ENCODE measurements at regions not wholly inside any gene's neighbourhood (a gene's known extent, or its start where the extent isn't known, plus 50 kb on each side); places are given as distances from the start of the nearest gene placed in this dataset.

DNA sequence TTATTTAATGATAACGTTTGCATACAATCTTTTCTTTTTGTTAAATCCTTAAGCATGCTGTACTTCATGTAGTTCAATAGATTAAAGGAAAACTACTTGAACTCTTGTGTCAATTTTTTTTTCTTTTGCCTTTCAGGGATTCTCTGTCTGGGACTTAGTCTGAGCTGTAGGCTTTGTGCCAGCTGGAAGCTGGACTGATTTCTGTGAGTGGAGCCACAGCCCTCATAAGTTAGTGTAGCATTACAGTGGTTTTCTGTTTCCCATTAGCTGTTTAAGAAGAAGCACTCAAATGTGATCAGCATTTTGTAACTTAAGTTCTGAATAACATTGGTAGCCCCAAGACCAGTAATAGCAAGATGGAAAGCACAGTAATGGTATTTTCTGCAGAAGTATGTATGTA, 330.6 kb upstream of the MEF2C start:
- no peaks in the 10 kb centered on the region for H3K9me3 ChIP-seq
- H3K27me3 ChIP-seq: no peaks in the 10 kb centered on the region
- DNase-seq: no peak
- in situ Hi-C loops (cut with MboI; ENCODE audit: low pct_ligation_motif_present in 1 of 4, low pct_unique_long_range_greater_than_20kb in 1 of 4, low sequenced_read_pairs in 3 of 4): no loop called here
- H3K4me3 ChIP-seq: no peak overlapping the region
- WGBS, 2 donors (ENCODE audit: low coverage in 1 of 2): 56 to 82% methylated on average over 1 of the region's 1 CpG
- no peaks in the 10 kb centered on the region for H3K4me1 ChIP-seq
- intact Hi-C loops (cut with DNase I; ENCODE audit: low total_unique reads): no loop called here
- TF ChIP-seq EP300 (IDR thresholded peaks at IDR 0.05; ENCODE audit: low read depth) (no peak), POLR2AphosphoS5 (IDR thresholded peaks at IDR 0.05) (no peak), POLR2A (IDR thresholded peaks at IDR 0.05) (no peak)
- TF ChIP-seq, protein P1, sequence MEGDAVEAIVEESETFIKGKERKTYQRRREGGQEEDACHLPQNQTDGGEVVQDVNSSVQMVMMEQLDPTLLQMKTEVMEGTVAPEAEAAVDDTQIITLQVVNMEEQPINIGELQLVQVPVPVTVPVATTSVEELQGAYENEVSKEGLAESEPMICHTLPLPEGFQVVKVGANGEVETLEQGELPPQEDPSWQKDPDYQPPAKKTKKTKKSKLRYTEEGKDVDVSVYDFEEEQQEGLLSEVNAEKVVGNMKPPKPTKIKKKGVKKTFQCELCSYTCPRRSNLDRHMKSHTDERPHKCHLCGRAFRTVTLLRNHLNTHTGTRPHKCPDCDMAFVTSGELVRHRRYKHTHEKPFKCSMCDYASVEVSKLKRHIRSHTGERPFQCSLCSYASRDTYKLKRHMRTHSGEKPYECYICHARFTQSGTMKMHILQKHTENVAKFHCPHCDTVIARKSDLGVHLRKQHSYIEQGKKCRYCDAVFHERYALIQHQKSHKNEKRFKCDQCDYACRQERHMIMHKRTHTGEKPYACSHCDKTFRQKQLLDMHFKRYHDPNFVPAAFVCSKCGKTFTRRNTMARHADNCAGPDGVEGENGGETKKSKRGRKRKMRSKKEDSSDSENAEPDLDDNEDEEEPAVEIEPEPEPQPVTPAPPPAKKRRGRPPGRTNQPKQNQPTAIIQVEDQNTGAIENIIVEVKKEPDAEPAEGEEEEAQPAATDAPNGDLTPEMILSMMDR (IDR thresholded peaks at IDR 0.05): no peak
- H3K36me3 ChIP-seq: no peaks in the 10 kb centered on the region
- no peak overlapping the region for H3K27ac ChIP-seq

DNA sequence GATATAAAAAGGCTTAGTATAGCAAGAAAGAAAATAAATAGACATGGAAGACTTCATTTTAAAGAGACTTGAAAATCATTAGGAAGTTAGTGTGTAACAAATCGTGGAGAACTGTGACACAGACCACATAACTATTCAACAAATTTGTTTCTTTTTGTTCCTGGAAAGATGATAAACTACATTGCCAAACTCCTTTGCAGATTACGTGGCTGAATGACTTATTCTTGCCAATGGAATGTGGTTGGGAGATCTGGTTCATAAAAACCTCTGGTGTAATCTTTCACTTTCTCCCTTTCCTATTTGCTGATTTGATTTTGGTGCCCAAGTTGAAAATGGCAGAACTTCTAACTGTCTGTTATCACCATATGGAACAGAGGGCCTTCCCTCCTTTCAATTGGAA, 328.9 kb upstream of the MEF2C start:
- TF ChIP-seq POLR2AphosphoS5 (IDR thresholded peaks at IDR 0.05): no peak
- TF ChIP-seq EP300 (IDR thresholded peaks at IDR 0.05; ENCODE audit: low read depth): no peak
- TF ChIP-seq, protein P1 (IDR thresholded peaks at IDR 0.05): no peak
- TF ChIP-seq POLR2A (IDR thresholded peaks at IDR 0.05): no peak
- in situ Hi-C loops (cut with MboI; ENCODE audit: low pct_ligation_motif_present in 1 of 4, low pct_unique_long_range_greater_than_20kb in 1 of 4, low sequenced_read_pairs in 3 of 4): no loop called here
- H3K9me3 ChIP-seq: no peaks in the 10 kb centered on the region
- 57 to 58% methylated on average over 2 of the region's 2 CpGs for WGBS, 2 donors (ENCODE audit: low coverage in 1 of 2)
- intact Hi-C loops (cut with DNase I; ENCODE audit: low total_unique reads): no loop called here
- no peak for DNase-seq
- no peak overlapping the region for H3K4me3 ChIP-seq
- no peaks in the 10 kb centered on the region for H3K27me3 ChIP-seq
- no peaks in the 10 kb centered on the region for H3K4me1 ChIP-seq
- no peaks in the 10 kb centered on the region for H3K36me3 ChIP-seq
- H3K27ac ChIP-seq: no peak overlapping the region

DNA sequence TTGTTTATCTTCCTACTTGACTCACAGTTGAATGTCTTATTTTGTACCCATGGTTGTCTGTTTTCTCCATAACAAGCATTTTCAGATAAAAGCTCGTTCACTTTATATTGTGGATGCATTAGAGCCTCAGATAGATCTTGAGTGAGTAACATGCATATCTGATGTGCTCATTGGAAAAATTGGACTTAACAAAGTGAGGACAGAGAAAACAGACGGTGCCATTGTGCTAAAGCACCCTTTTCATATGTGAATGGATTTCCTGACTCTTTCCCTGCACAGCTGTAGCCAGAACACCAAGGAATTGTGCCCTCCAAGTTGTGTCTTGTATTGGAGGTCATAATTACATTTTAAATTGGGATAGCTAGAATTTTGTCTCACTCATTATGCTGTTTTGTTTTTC, 325.8 kb upstream of the MEF2C start:
- Histone ChIP-seq H3K27me3 (no peaks in the 10 kb centered on the region), H3K36me3 (no peaks in the 10 kb centered on the region), H3K27ac (no peak overlapping the region), H3K4me3 (no peak overlapping the region), H3K4me1 (no peaks in the 10 kb centered on the region), H3K9me3 (no peaks in the 10 kb centered on the region)
- TF ChIP-seq POLR2A (IDR thresholded peaks at IDR 0.05) (no peak), POLR2AphosphoS5 (IDR thresholded peaks at IDR 0.05) (no peak), EP300 (IDR thresholded peaks at IDR 0.05; ENCODE audit: low read depth) (no peak)
- TF ChIP-seq, protein P1 (IDR thresholded peaks at IDR 0.05): no peak
- WGBS, 2 donors (ENCODE audit: low coverage in 1 of 2): 84 to 86% methylated on average over 1 to 2 of the region's 2 CpGs
- in situ Hi-C loops (cut with MboI; ENCODE audit: low pct_ligation_motif_present in 1 of 4, low pct_unique_long_range_greater_than_20kb in 1 of 4, low sequenced_read_pairs in 3 of 4) (no loop called here), intact Hi-C loops (cut with DNase I; ENCODE audit: low total_unique reads) (no loop called here)
- DNase-seq: no peak

DNA sequence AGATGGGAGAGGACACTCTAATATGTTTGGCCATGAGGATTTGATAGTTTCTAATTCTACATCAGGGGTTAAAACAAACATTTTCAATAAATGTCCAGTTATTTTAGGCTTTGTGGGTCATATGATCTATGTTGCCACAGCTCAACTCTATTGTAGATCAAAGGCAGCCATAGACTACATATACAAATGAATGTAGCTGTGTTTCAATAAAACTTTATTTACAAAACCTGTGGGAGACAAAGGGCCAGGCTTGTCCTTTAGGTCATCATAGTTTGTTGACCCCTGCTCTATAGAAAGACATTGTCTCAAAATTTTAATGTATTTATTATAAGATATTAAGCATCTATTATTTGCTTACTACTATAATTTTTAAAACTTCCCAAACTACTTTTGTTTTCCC, 325.4 kb upstream of the MEF2C start:
- H3K27ac ChIP-seq: no peak overlapping the region
- intact Hi-C loops (cut with DNase I; ENCODE audit: low total_unique reads): no loop called here
- H3K27me3 ChIP-seq: no peaks in the 10 kb centered on the region
- TF ChIP-seq POLR2AphosphoS5 (IDR thresholded peaks at IDR 0.05): no peak
- no peak for TF ChIP-seq EP300 (IDR thresholded peaks at IDR 0.05; ENCODE audit: low read depth)
- TF ChIP-seq, protein P1 (IDR thresholded peaks at IDR 0.05): no peak
- TF ChIP-seq POLR2A (IDR thresholded peaks at IDR 0.05): no peak
- no peaks in the 10 kb centered on the region for H3K9me3 ChIP-seq
- no peak for DNase-seq
- in situ Hi-C loops (cut with MboI; ENCODE audit: low pct_ligation_motif_present in 1 of 4, low pct_unique_long_range_greater_than_20kb in 1 of 4, low sequenced_read_pairs in 3 of 4): no loop called here
- no peak overlapping the region for H3K4me3 ChIP-seq
- no peaks in the 10 kb centered on the region for H3K36me3 ChIP-seq
- H3K4me1 ChIP-seq: no peaks in the 10 kb centered on the region
